Ovary (tissue), 3 donors: ENCODE measurements at regions not wholly inside any gene's neighbourhood (a gene's known extent, or its start where the extent isn't known, plus 50 kb on each side); places are given as distances from the start of the nearest gene placed in this dataset.

Experiments
- CTCF ChIP-seq, 3 donors: fragments of 450-650 bp in 2 of 3; fragments of 200-600 bp in 1 of 3; IDR thresholded peaks; one replicate each; pipeline versions ENCODE4 v1.5.1 to v1.8.0; 2016 to 2022; ENCODE audit warnings: antibody characterized with exemption in 3 of 3, mild to moderate bottlenecking in 1 of 3
- EP300 ChIP-seq: sonication (generic); formaldehyde crosslinking; IDR thresholded peaks from one replicate; pipeline ENCODE4 v1.6.1; 2017; ENCODE audit warnings: antibody characterized with exemption
- POLR2A ChIP-seq: fragments of 450-650 bp; IDR thresholded peaks from one replicate; pipeline ENCODE4 v1.6.1; 2017; ENCODE audit warnings: antibody characterized with exemption, mild to moderate bottlenecking, moderate library complexity
- donor health status: DM: no; HTN: no; CAD: no.

GRCh38 chr16:55204923-55205322 lies 119.1 kb upstream of the IRX6 start:
- TF ChIP-seq CTCF (IDR thresholded peaks at IDR 0.05): no peak
- no peak for TF ChIP-seq POLR2A
- TF ChIP-seq EP300: no peak
